Astrocyte of the cerebellum (primary cell): ENCODE measurements at regions not wholly inside any gene's neighbourhood (a gene's known extent, or its start where the extent isn't known, plus 50 kb on each side); places are given as distances from the start of the nearest gene placed in this dataset.

Experiments used
- DNase-seq: peaks from one replicate; pipeline ENCODE4 v3.0.0-alpha.2; 2011; ENCODE audit warnings: low read depth
- H3K4me3 ChIP-seq: 2 replicates; pipeline ENCODE4 v1.5.1; 2011; ENCODE audit warnings: mild to moderate bottlenecking, low read depth, low read length, moderate library complexity
- in situ Hi-C: cut with HindIII; loops from 2 replicates; pipeline ENCODE4 v1.10.0; 2017; ENCODE audit warnings: low sequenced_read_pairs
- TF ChIP-seq, protein P1 (sequence below): IDR thresholded peaks from 2 replicates; pipeline ENCODE4 v1.5.1; 2012; ENCODE audit warnings: low read length, low read depth, moderate library complexity, mild to moderate bottlenecking; ENCODE audit errors: missing control alignments

- in situ Hi-C loops = loop anchor here (25.0 kb wide), 1 partner anchor 251 kb away; the partner anchor contains the start of gene CABLES1
- DNase-seq = no peak
- H3K4me3 ChIP-seq = no peak overlapping the region
- TF ChIP-seq, protein P1, sequence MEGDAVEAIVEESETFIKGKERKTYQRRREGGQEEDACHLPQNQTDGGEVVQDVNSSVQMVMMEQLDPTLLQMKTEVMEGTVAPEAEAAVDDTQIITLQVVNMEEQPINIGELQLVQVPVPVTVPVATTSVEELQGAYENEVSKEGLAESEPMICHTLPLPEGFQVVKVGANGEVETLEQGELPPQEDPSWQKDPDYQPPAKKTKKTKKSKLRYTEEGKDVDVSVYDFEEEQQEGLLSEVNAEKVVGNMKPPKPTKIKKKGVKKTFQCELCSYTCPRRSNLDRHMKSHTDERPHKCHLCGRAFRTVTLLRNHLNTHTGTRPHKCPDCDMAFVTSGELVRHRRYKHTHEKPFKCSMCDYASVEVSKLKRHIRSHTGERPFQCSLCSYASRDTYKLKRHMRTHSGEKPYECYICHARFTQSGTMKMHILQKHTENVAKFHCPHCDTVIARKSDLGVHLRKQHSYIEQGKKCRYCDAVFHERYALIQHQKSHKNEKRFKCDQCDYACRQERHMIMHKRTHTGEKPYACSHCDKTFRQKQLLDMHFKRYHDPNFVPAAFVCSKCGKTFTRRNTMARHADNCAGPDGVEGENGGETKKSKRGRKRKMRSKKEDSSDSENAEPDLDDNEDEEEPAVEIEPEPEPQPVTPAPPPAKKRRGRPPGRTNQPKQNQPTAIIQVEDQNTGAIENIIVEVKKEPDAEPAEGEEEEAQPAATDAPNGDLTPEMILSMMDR = no peak
Measured at GRCh38 chr18:23388357-23388756, 64.7 kb upstream of the RIOK3 start.

GRCh38 chr18:23391156-23391555, 61.9 kb upstream of the RIOK3 start:
- DNase-seq = no peak
- in situ Hi-C loops = loop anchor here (25.0 kb wide), 1 partner anchor 254 kb away; the partner anchor contains the start of gene CABLES1
- TF ChIP-seq, protein P1 = no peak
- H3K4me3 ChIP-seq = no peak overlapping the region

DNA sequence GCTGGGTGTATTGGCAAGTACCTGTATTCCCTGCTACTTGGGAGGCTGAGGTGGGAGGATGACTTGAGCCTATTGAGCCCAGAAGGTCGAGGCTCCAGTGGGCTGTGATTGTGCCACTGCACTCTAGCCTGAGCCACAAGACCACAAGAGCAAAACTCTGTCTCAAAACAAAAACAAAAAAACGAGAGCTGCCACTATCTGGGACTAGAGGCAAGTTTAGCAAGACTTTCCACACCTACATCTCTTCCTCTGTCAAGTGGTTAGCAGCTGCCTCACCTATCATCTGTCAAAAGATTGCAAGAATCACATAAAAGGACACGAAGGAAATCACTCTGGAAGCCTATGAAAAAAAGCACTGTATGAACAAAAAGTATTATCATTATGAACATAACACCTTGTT, 55.2 kb upstream of the RIOK3 start:
- no peak for DNase-seq
- in situ Hi-C loops = loop anchor here (25.0 kb wide), 1 partner anchor 261 kb away; the partner anchor contains the start of gene CABLES1
- TF ChIP-seq, protein P1 = no peak
- H3K4me3 ChIP-seq = no peak overlapping the region

DNA sequence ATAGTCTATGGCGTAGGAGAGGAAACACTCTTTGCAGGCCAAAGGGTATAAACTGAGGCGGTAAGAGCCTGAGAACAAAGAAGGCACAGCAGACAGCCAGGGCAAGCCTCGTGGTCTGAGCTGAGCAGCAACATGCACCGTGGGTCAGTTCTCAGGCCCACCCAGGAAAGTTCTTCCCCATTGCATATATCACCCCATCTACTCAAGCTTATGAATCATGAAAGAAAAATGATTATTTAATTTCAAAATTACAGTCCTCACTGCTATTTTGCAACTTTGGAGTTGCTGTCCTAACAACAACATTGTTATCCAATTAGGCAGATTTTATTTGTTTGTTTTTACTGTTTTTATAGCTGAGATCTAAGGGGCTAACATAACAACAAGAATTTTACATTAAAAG, 54.7 kb upstream of the RIOK3 start:
- no peak for DNase-seq
- in situ Hi-C loops = loop anchor here (25.0 kb wide), 1 partner anchor 261 kb away; the partner anchor contains the start of gene CABLES1
- H3K4me3 ChIP-seq = no peak overlapping the region
- TF ChIP-seq, protein P1 = no peak

- TF ChIP-seq, protein P1 = no peak
- in situ Hi-C loops = loop anchor here (25.0 kb wide), 1 partner anchor 262 kb away; the partner anchor contains the start of gene CABLES1
- DNase-seq = no peak
- no peak overlapping the region for H3K4me3 ChIP-seq
Measured at GRCh38 chr18:23399067-23399466, 54.0 kb upstream of the RIOK3 start.

DNA sequence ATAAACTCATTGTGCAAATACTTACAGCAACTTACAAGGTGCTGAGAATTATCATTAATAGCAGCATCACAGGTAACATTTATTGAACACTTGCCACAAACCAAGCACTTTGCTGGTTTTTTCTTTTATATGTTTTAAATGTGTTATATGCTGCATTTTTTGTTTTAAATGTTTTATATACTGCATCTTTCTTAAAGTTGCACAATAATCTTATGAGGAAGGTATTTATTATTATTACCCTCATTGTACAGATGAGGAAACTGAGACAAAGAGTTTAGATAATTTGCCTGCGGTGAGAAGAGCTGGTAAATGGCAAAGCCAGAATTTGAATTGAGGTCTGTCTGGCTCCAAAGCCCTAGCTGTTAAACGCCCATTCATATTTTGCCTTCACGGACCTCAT, 52.2 kb upstream of the RIOK3 start:
- DNase-seq = no peak
- in situ Hi-C loops = no loop called here
- no peak overlapping the region for H3K4me3 ChIP-seq
- TF ChIP-seq, protein P1 = no peak
